Activated naive CD8-positive, alpha-beta T cell treated with anti-CD3 and anti-CD28 coated beads, Interleukin-2, amount 50 U/mL, for 24 hours (primary cell): ENCODE measurements at regions not wholly inside any gene's neighbourhood (a gene's known extent, or its start where the extent isn't known, plus 50 kb on each side); places are given as distances from the start of the nearest gene placed in this dataset.
"Not testable (repeated sequence)": the region's sequence is repeated elsewhere in the genome, so short reads cannot be mapped to it uniquely, and the experiment has no call there.

ENCODE experiments used
- ATAC-seq: fragments of 150-1000 bp; cut with Tn5 transposase; one replicate; pipeline ENCODE4 v1.10.0; 2021
- DNase-seq: peaks from one replicate; pipeline ENCODE4 v3.0.0; 2021
- H3K27ac Mint-ChIP-seq: one replicate; pipeline ENCODE4 v1.8.0; 2021; ENCODE audit warnings: mild to moderate bottlenecking, mixed read lengths
- H3K27me3 Mint-ChIP-seq: one replicate; pipeline ENCODE4 v1.8.0; 2021; ENCODE audit warnings: mixed read lengths
- H3K36me3 Mint-ChIP-seq: one replicate; pipeline ENCODE4 v1.8.0; 2021; ENCODE audit warnings: low read depth, mixed read lengths
- H3K4me1 Mint-ChIP-seq: one replicate; pipeline ENCODE4 v1.8.0; 2021; ENCODE audit warnings: mixed read lengths
- H3K4me3 Mint-ChIP-seq: one replicate; pipeline ENCODE4 v1.8.0; 2021; ENCODE audit warnings: mild to moderate bottlenecking, moderate library complexity, mixed read lengths
- H3K9me3 Mint-ChIP-seq: one replicate; pipeline ENCODE4 v1.8.0; 2021; ENCODE audit warnings: mixed read lengths

DNA sequence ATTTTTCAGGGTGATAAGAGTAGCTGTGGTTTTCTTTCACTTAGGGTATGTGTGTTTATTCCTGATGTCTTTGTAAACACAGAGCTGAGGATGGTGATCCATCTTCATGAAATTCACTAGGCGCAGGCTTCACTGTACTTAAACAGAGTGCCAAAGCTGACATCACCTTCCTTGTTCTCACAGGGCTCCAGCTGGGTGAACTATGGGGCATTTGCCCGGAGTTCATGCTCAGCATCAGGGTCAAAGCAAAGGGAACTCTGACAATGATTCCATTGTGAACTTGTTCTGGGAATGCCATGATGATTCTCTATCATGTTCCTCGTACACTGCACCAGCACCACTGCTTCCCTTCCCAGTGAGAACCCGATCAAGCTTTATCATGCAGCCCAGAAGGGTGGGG lies 184.8 kb upstream of the P2RY1 start:
- DNase-seq, result no peak
- Mint-ChIP-seq H3K9me3 (no peaks in the 10 kb centered on the region), H3K27me3 (peaks cover 2% of the 10 kb centered on the region), H3K4me3 (no peak overlapping the region), H3K36me3 (no peaks in the 10 kb centered on the region), H3K27ac (no peak overlapping the region), H3K4me1 (no peaks in the 10 kb centered on the region)
- ATAC-seq, result no peak

DNA sequence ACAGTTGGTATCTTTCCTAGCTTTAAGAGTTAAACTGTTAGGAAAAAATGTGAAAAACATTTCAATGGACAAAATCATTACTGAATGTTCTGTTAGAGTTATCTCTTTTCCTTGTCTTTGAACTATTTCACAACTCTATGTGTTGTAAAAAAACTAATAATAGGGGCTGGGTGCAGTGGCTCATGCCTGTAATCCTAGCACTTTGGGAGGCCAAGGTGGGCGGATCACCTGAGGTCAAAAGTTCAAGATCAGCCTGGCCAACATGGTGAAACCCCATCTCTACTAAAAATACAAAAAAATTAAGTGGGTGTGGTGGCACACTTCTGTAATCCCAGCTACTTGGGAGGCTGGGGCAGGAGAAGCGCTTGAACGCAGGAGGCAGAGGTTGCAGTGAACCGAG lies 184.0 kb upstream of the P2RY1 start:
- H3K4me3 Mint-ChIP-seq, DNase-seq, H3K36me3 Mint-ChIP-seq, H3K4me1 Mint-ChIP-seq, H3K27me3 Mint-ChIP-seq, H3K27ac Mint-ChIP-seq, H3K9me3 Mint-ChIP-seq, ATAC-seq: not testable (repeated sequence)

DNA sequence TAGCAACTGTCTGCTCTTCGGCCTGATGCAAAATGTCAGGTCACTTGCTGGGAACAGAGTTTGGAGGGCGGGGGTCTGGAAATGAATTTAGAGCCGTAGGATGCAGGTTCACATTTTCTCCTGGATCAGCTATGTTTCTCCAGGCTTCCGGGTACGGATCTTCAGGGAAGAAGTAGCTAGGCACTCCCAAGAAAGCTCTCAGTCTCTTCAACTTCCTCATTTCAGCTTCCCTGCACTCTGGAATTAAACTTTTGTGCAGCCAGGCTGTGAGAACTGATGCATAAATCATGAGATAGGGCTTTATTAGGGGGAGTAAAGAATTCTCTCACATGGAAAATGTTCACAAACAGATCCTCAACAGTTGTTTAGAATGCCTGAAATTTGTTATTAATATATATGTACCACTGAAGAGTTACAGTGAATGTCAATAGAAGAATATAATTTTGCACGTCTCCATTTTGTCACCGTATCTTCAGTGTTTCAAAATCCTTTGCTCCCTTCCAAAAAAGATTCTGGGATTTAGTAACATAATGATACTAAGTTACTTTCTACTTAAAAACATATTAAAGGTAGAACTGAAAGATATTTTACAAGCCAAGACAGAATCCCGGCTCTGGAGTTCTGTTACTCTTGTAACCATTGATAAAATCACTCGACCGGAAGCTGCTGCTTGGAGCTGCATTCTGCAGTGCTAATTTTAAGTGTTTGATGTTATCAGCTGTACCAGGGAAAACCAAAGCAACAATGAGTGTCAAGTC lies 178.5 kb upstream of the P2RY1 start:
- Mint-ChIP-seq H3K9me3 (peaks cover 7% of the 10 kb centered on the region), H3K27me3 (peaks cover 7% of the 10 kb centered on the region), H3K27ac (no peak overlapping the region), H3K4me1 (peaks cover 6% of the 10 kb centered on the region), H3K36me3 (no peaks in the 10 kb centered on the region), H3K4me3 (no peak overlapping the region)
- ATAC-seq, result no peak
- DNase-seq, result no peak

DNA sequence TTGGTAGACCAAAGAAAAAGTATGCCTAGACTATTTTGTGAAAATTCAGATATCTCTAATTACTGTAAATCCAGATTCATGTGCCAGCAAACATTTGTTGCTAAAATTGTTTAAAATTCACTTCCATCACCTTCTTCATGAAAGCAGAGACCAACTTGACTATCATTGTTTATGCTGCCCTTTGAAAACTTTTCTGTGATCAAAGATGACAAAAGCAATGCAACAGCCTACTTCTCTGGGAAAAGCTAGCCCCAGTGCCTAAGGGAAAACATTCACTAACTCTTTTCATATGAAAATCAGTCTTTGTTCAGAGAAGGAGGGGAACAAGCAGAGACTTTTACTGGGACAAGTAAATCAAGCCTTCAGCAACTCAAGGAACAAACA lies 178.0 kb upstream of the P2RY1 start:
- no peak overlapping the region for H3K27ac Mint-ChIP-seq
- peaks cover 11% of the 10 kb centered on the region for H3K9me3 Mint-ChIP-seq
- no peaks in the 10 kb centered on the region for H3K36me3 Mint-ChIP-seq
- ATAC-seq (no peak), DNase-seq (no peak)
- no peak overlapping the region for H3K4me3 Mint-ChIP-seq
- H3K27me3 Mint-ChIP-seq, result peaks cover 7% of the 10 kb centered on the region
- peaks cover 6% of the 10 kb centered on the region for H3K4me1 Mint-ChIP-seq

DNA sequence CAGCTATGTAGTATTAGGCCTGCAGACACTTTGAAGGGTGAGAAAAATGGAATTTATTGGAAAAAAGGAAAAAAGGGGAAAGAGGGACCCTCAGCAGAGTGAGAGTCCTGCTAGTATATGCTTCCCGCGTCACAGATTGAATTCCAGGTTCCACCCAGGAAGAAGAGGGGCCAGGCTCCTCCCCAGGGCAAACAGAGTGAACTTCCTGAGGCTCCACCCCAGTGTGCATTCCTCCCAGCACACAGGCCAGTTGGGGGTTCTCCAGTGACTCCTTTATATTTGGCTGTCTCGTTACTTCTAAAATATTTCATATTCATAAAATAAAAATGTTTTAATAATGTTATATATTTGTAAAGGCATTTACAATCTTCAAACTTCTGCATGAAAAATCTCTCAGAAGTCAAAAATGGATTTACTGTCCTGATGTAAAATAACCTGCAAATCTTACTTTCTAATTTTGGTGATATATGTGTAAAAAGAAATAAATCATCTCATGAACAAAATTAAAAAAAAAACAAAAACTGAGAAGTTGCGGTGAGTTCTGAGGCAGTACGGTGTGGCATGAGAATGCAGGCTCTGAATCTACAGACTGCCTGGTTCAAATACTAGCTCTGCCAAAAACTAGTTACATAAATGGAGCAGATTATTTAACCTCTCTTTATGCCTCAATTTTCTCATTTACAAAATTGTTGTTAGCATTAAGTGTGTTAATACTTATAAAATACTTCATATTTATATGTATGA lies 175.8 kb upstream of the P2RY1 start:
- no peaks in the 10 kb centered on the region for H3K36me3 Mint-ChIP-seq
- ATAC-seq (no peak), DNase-seq (no peak)
- H3K27ac Mint-ChIP-seq, result no peak overlapping the region
- H3K27me3 Mint-ChIP-seq, result peaks cover 7% of the 10 kb centered on the region
- H3K9me3 Mint-ChIP-seq, result peaks cover 17% of the 10 kb centered on the region
- peaks cover 6% of the 10 kb centered on the region for H3K4me1 Mint-ChIP-seq
- no peak overlapping the region for H3K4me3 Mint-ChIP-seq

DNA sequence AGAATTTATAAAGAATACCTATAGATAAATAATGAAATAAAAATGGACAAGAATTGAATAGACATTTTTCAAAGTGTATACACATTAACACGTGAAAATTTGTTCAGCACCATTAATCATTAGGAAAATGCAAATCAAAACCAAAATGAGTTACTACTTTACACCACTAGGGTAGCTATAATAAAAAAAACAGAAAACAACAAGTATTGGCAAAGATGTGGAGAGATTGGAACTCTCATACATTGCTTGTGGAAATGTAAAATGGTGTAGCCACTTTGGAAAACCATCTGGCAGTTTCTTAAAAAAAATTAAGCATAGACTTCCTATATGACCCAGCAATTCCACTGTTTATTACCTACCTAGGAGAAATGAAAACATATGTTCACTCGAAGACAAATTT lies 172.8 kb upstream of the P2RY1 start:
- Mint-ChIP-seq H3K4me1 (no peaks in the 10 kb centered on the region), H3K27ac (no peak overlapping the region), H3K36me3 (no peaks in the 10 kb centered on the region), H3K4me3 (no peak overlapping the region), H3K27me3 (peaks cover 1% of the 10 kb centered on the region), H3K9me3 (peaks cover 17% of the 10 kb centered on the region)
- ATAC-seq, result no peak
- DNase-seq, result no peak

DNA sequence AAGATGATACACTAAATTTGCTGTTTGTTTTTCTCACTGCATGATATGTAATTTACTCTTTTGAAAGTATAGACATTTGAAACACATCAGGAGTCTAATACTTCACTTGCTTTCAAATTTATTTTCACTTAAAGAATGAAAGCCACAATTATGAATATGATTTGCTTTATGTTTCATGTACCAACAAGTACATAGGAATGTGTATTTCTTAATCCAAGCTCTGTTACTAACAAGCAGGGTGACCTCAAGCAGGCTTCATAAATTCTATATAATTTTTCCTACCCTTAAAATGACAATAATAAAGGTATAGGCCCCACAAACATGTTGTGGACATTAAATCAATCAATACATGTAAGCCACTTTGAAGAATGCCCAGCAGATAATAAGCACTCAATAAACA lies 170.2 kb upstream of the P2RY1 start:
- ATAC-seq (no peak), DNase-seq (no peak)
- H3K27me3 Mint-ChIP-seq, result no peaks in the 10 kb centered on the region
- no peak overlapping the region for H3K4me3 Mint-ChIP-seq
- H3K27ac Mint-ChIP-seq, result no peak overlapping the region
- no peaks in the 10 kb centered on the region for H3K4me1 Mint-ChIP-seq
- peaks cover 17% of the 10 kb centered on the region for H3K9me3 Mint-ChIP-seq
- H3K36me3 Mint-ChIP-seq, result no peaks in the 10 kb centered on the region

GRCh38 chr3:152667267-152667666 lies 167.7 kb upstream of the P2RY1 start:
- DNase-seq, result no peak
- ATAC-seq, result no peak
- H3K27ac Mint-ChIP-seq, result no peak overlapping the region
- H3K36me3 Mint-ChIP-seq, result no peaks in the 10 kb centered on the region
- no peak overlapping the region for H3K4me3 Mint-ChIP-seq
- peaks cover 10% of the 10 kb centered on the region for H3K27me3 Mint-ChIP-seq
- peaks cover 7% of the 10 kb centered on the region for H3K4me1 Mint-ChIP-seq
- peaks cover 3% of the 10 kb centered on the region for H3K9me3 Mint-ChIP-seq

- no peak overlapping the region for H3K4me3 Mint-ChIP-seq
- DNase-seq, result no peak
- peaks cover 10% of the 10 kb centered on the region for H3K27me3 Mint-ChIP-seq
- no peak overlapping the region for H3K27ac Mint-ChIP-seq
- no peak for ATAC-seq
- H3K9me3 Mint-ChIP-seq, result no peaks in the 10 kb centered on the region
- H3K4me1 Mint-ChIP-seq, result peaks cover 7% of the 10 kb centered on the region
- H3K36me3 Mint-ChIP-seq, result no peaks in the 10 kb centered on the region
These were observed 165.4 kb upstream of the P2RY1 start for GRCh38 chr3:152669560-152669959.

DNA sequence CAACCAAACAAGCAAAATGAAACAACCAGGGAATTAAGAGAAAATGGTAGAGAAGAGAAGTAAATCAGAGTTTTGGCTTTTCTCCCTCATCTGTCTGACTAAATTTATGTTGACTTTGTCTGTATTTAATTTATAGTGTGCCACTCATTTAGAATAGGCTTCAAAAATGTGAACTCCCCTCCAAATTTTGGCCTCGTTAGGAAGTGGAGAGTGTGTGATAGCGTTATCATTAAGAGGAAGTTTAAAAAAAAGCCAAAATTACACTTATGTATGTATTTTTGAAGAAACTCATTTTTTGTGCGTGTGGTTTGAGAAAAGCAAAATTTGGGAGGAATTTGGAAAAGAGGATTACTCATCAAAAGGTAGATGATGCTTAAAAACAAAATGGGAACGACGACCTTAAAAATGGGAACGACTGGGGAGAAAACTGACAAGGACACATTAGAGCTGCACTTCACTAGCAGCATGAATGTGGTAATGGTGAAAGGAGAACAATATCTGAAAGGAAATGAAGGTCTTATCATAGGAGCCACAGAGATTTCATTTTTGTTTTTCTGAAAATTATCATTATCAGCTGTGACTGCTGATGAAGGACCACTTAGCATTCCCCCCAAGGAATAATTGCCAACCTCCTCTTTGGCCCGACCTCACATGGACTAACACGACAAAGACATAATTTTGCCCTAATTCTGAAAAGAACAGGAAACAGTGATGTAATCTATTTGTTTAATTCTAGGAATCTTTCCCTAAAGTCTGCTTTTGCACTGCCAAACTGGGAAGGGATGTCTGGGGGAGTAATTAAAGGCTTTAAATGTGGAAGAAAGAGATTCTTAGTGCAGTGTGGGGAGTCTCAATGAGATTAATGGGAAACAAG lies 163.2 kb upstream of the P2RY1 start:
- H3K27ac Mint-ChIP-seq, result no peak overlapping the region
- H3K9me3 Mint-ChIP-seq, result no peaks in the 10 kb centered on the region
- DNase-seq (no peak), ATAC-seq (no peak)
- peaks cover 7% of the 10 kb centered on the region for H3K4me1 Mint-ChIP-seq
- no peaks in the 10 kb centered on the region for H3K36me3 Mint-ChIP-seq
- no peak overlapping the region for H3K4me3 Mint-ChIP-seq
- H3K27me3 Mint-ChIP-seq, result peaks cover 10% of the 10 kb centered on the region

DNA sequence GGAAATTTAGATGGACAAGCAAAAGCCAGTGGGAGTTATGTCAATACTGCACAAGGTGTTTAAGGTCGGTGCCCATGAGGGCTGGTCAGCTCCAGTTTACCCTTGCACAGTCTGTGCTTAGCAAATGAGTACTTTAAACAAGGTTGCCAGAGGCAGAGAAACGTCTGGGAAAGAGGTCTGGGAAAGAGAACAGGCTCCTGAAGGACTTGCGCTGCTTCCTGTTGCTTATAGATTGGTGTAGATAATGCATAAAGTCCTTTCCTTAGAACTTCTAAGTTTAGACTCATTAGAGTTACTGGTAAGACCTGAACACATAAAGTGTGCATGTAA lies 162.6 kb upstream of the P2RY1 start:
- ATAC-seq (no peak), DNase-seq (no peak)
- Mint-ChIP-seq H3K9me3 (no peaks in the 10 kb centered on the region), H3K4me1 (peaks cover 7% of the 10 kb centered on the region), H3K4me3 (no peak overlapping the region), H3K27me3 (peaks cover 10% of the 10 kb centered on the region), H3K36me3 (no peaks in the 10 kb centered on the region), H3K27ac (no peak overlapping the region)

DNA sequence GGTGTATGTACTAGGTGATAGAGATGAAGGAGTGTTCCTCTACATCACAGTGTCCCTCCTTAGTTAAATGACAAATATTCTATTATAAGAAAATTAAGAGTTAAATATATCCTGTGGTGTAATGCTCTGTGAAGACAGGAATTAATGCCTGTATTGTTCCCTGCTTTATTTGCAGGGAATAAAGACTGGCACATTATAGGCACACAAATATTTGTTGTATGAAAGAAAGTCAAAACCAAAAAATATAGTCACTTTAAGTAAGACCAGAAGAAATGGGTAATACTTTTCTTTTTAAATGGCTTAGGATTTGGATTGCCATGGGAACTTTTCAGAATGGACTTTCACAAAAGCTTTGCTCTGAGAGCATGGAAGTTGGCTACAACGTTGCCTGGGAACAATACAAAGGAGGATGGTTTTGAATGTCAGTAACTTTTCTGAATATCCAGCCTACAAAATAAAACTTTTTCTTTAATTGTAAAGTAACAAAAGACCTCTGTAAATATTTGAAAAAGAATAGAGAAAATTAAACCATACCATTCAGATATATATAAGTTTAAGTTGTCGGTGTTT lies 158.0 kb upstream of the P2RY1 start:
- Mint-ChIP-seq H3K27me3 (peaks cover 3% of the 10 kb centered on the region), H3K4me3 (no peak overlapping the region), H3K4me1 (no peaks in the 10 kb centered on the region), H3K9me3 (no peaks in the 10 kb centered on the region), H3K36me3 (no peaks in the 10 kb centered on the region), H3K27ac (no peak overlapping the region)
- ATAC-seq (no peak), DNase-seq (no peak)

DNA sequence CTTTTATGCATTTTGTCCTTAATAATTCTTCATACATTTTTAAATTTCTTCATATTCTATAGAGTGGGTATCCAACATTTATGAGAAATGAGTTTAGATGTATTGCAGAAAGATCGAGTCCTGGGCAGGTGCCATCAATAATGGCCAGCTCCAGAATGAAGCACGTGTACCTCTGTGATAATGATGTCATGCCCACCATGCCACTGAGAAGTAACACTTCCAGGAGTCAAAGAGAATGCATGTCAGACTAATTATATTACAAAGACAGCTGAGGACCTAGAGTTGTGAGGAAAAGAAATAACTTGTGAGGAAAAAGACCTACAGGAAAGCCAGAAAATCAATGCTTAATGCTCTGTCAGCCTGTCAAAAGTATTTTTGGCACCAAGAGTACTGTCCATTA lies 157.4 kb upstream of the P2RY1 start:
- Mint-ChIP-seq H3K9me3 (no peaks in the 10 kb centered on the region), H3K4me1 (no peaks in the 10 kb centered on the region), H3K27me3 (no peaks in the 10 kb centered on the region), H3K4me3 (no peak overlapping the region), H3K36me3 (no peaks in the 10 kb centered on the region), H3K27ac (no peak overlapping the region)
- no peak for DNase-seq
- ATAC-seq, result no peak

GRCh38 chr3:152682477-152682876 lies 152.5 kb upstream of the P2RY1 start:
- Mint-ChIP-seq H3K4me3 (no peak overlapping the region), H3K27me3 (no peaks in the 10 kb centered on the region), H3K4me1 (no peaks in the 10 kb centered on the region), H3K27ac (no peak overlapping the region), H3K36me3 (no peaks in the 10 kb centered on the region), H3K9me3 (no peaks in the 10 kb centered on the region)
- ATAC-seq (no peak), DNase-seq (no peak)
